NCI-H1417 (cell line): ENCODE measurements at regions not wholly inside any gene's neighbourhood (a gene's known extent, or its start where the extent isn't known, plus 50 kb on each side); places are given as distances from the start of the nearest gene placed in this dataset.

ENCODE experiments used
- DNase-seq, 3 experiments: peaks; one replicate each; lab custom pipeline; 2025; lab: John Stamatoyannopoulos, UW

GRCh38 chr14:101706509-101707067 lies 54.9 kb upstream of the PPP2R5C start:
- DNase-seq: no peak

- DNase-seq: peak; percentile 79 to 94 (median 89)
Observed at GRCh38 chr14:101707068-101707842, 54.3 kb upstream of the PPP2R5C start.

- no peak for DNase-seq
Observed at GRCh38 chr14:101707863-101708620, 53.5 kb upstream of the PPP2R5C start.

- DNase-seq: no peak
Observed at GRCh38 chr14:101708853-101709532, 52.5 kb upstream of the PPP2R5C start.

GRCh38 chr14:101709533-101709881 lies 52.0 kb upstream of the PPP2R5C start:
- DNase-seq: no peak

- peak in 1 of 3 experiments; percentile 28 for DNase-seq
Observed at GRCh38 chr14:101709962-101710931, 51.3 kb upstream of the PPP2R5C start.

- DNase-seq: no peak
Observed at GRCh38 chr14:101711041-101711856, 50.3 kb upstream of the PPP2R5C start.
